ENCODE measurements at regions not wholly inside any gene's neighbourhood (a gene's known extent, or its start where the extent isn't known, plus 50 kb on each side); places are given as distances from the start of the nearest gene placed in this dataset.

DNA sequence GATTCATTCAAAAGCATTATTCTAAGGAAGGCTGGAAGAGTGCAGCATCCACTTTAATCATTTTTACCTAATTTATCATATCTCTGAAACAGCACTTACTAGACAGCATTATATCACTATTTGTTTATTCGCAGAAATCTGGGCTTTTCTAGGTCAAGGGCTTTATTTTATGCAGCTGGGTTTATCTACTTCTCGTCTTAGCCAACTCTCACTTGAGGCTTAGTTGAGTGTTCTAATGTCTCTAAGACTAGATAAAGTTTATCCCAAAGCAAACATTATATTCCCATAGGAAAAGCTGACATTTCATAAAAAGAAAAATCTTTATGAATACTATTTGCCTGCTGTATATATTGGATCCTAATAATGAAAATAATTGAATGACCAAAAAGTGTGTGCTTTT is 720.8 kb upstream of the FLRT2 start:
- TF ChIP-seq POLR2A (IDR thresholded peaks at IDR 0.05; ENCODE audit: low read length) (no peak), GATA1 (IDR thresholded peaks at IDR 0.05; ENCODE audit: low read depth, low read length) (no peak)
- DNase-seq: no peak

DNA sequence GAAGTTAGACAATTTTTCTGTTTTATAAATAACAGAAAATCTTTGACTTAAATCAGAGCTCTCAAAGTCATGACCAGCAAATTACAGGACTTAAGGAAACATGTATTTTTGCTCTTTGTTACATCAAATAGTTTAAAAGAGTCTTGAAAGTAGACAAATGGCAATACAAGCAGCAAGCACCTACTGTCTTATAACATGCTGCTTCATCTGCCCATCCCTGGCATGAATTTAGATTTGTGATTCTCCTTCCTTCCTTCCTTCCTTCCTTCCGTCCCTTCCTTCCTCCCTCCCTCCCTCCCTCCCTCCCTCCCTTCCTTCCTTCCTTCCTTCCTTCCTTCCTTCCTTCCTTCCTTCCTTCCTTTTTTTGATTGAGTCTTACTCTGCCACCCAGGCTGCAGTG is 715.6 kb upstream of the FLRT2 start:
- TF ChIP-seq POLR2A (IDR thresholded peaks at IDR 0.05; ENCODE audit: low read length): no peak
- no peak for TF ChIP-seq GATA1 (IDR thresholded peaks at IDR 0.05; ENCODE audit: low read depth, low read length)
- no peak for DNase-seq

DNA sequence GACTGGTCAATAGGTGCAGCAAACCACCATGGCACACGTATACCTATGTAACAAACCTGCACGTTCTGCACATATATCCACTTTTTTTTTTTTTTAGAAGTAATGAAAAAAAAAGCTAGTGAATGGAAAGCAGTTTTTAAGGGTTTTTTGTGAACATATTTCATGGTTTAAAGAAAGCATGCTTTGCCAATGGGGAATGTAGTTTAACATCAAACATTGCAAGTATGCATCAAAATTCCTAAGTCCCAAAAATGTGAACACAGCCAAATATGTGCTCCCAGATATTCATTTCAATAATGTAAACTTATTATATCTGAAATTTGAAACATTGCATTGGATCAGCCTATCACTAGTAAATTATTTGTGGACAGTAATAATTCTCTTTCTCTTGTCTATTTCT is 710.4 kb upstream of the FLRT2 start:
- no peak for DNase-seq
- TF ChIP-seq POLR2A (IDR thresholded peaks at IDR 0.05; ENCODE audit: low read length): no peak
- TF ChIP-seq GATA1 (IDR thresholded peaks at IDR 0.05; ENCODE audit: low read depth, low read length): no peak

DNA sequence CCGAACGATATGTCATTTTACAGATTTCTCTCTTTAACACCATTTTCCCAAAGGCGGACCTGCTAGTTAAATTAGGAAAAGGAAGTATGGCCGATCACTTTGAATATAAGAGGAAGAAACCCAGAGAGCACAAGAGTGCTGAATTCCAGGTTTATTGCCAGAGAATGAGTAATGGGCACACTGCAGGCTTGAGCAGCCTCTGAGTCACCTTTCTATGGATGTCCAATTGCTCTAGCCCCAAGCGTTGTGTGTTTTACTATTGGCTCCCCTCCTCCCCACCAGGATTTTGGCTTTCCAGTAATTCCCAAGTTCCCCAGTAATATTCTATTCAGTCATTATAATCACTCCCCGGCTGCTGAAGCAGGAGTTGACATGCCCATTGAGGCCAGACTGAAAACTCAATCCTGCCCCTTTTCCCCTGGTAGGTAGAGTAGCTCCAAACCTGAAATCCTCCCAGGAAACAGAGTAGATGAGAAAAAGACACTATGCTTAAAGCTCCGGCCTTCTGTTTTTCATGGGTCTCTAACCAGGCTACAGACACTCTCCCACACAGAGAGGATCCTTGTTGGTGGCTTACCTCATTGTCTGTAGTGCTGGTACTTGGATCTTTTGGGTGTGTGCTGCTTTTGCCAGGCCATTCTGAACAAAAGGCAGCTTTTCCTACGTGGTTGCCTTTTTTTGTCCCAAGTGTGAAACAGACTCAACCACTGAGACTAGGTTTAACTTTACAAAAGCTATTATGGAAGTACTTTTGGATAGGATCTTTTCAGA is 704.3 kb upstream of the FLRT2 start:
- no peak for DNase-seq
- TF ChIP-seq POLR2A (IDR thresholded peaks at IDR 0.05; ENCODE audit: low read length) (no peak), GATA1 (IDR thresholded peaks at IDR 0.05; ENCODE audit: low read depth, low read length) (no peak)

DNA sequence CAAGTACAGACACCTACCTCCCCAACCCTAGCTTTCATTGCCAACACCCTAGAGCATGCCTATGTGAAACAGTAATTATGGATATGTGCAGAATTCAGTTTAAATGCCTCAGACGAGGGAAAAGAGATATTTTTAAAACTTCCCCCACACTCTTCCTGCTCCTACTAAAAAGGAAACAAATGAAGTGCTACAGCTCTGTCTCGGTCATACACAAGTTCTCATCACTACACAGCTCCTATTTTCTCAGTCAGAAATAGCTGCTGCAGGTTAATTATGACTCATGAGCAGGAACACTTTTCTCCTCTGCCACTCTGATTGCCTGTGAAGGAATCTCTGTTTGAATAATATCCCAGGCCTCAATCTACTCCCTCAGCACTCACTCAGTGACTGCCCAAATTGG is 703.6 kb upstream of the FLRT2 start:
- DNase-seq: no peak
- TF ChIP-seq GATA1 (IDR thresholded peaks at IDR 0.05; ENCODE audit: low read depth, low read length): no peak
- TF ChIP-seq POLR2A (IDR thresholded peaks at IDR 0.05; ENCODE audit: low read length): no peak

DNA sequence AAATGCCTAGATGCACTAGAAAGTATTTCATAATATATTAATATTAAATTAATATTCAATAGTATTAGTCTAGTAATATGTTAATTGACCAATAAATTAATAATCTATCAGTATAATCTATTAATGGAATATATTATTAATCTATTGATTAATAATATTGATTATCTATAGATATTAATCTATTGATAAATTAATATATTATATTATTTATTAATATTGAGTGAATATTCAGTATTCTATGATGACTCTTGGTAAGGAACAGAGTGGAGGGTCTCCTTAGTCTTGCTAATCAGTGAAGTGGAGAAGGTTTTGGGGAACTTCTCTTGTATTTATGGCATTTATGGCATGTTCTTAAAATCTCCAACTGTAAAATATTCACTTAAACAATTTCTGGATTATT is 679.3 kb upstream of the FLRT2 start:
- TF ChIP-seq GATA1 (IDR thresholded peaks at IDR 0.05; ENCODE audit: low read depth, low read length) (no peak), POLR2A (IDR thresholded peaks at IDR 0.05; ENCODE audit: low read length) (no peak)
- no peak for DNase-seq

DNA sequence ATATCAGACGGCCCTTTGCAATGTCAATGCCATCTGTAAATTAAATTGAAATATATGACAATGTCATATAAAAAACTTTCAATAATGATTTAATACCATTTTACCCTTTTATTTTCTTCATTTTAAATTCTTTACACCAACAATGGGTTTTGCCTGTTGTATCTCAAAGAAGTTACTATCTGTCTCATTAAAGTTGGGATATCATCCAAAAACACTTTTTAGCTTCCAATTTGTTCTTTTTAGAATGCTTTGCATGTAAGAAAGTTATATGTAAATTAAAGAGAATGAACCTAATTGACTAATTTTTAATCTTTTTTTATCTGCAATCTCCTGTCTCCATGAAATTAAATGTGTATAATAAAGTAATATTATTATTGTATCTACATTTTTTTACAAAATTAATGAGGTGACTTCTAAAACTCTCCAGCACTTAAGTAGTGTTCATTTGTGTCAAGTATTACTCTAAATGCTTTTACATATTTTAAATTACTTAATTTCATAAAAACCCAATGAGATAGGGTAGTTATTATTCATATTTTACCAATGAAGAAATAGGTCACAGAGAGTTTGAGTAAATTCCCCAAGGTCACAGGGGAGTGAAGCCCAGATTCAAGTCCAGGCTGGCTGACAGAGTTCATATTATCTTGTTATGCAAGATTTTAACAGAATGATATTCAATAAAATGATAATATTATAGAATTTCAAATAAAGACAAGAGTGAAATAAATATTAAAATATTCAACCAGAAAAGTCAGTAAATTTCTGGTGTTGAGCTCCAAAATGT is 673.0 kb upstream of the FLRT2 start:
- DNase-seq: no peak

DNA sequence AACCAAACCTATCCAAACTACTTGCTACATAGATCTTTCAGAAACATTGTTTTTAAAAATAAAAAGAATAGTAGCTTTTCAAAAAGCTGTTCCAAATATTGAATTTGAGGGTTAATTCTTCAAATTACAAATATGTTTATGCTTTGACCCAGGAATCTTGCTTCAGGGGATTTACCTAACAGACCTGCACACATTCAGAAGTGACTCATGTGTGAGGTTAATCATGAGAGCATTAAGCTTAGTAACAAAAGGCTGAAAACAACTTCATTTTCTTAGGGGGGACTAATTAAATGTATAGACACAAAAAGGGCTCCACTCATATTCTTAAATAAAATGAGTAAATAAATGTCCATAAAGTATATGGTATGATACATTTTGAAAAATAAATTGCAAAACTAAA is 672.4 kb upstream of the FLRT2 start:
- TF ChIP-seq POLR2A (IDR thresholded peaks at IDR 0.05; ENCODE audit: low read length): no peak
- TF ChIP-seq GATA1 (IDR thresholded peaks at IDR 0.05; ENCODE audit: low read depth, low read length): no peak
- DNase-seq: no peak

More for the DNA sequence above, 673.0 kb upstream of the FLRT2 start:
- TF ChIP-seq POLR2A (IDR thresholded peaks at IDR 0.05; ENCODE audit: low read length) (no peak), GATA1 (IDR thresholded peaks at IDR 0.05; ENCODE audit: low read depth, low read length) (no peak)

DNA sequence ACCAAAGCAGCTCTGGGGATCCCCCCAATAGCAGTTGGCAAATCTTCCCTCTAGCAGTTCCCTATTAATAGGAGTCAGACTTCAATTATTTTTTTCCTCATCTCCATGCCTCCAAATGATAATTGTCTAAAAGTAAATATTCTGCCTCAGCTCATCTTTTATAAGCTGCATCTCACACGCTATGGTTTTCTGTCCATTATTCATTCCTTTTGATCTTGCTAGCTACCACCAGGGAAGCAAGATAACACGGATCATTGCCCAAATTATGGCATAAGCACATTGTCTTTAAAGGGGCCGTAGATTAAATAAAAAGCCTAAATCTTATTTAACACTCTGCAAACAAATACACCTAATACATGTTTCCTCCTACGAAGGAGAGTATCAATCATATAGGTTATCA is 670.8 kb upstream of the FLRT2 start:
- no peak for TF ChIP-seq POLR2A (IDR thresholded peaks at IDR 0.05; ENCODE audit: low read length)
- TF ChIP-seq GATA1 (IDR thresholded peaks at IDR 0.05; ENCODE audit: low read depth, low read length): no peak
- no peak for DNase-seq

DNA sequence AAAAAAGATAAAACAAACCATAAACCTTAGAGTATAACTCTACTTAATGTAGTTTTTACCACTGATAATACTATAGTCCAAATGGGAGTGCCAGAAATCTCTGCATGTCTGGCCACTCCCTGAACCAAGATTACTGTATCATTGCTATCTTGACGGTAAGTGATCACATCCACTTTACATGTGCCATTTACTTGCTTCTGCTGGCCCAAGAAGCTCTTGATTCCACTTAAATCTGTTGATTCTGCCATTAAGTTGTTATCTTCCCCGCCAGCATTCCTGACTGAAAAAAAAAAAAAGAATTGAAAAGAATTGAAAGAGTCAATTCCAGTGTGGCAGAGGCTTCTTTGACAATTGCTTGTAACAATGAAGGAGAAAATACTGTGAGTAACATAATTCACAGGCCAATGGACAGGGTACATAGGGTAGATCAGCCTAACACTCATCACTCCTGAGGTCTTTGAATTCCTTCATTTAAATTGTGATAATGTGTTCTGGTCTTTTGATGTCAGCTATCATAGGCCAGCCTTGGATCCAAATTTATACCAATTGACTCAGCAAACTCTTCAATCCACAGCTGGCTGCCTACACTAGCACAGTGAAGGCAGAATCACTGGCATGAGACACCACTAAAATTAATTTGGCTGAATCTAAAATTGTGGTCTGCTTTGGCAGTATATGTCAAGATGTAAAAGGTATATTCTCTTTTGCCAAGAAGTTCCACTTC is 665.2 kb upstream of the FLRT2 start:
- no peak for DNase-seq
- TF ChIP-seq GATA1 (IDR thresholded peaks at IDR 0.05; ENCODE audit: low read depth, low read length) (no peak), POLR2A (IDR thresholded peaks at IDR 0.05; ENCODE audit: low read length) (no peak)

DNA sequence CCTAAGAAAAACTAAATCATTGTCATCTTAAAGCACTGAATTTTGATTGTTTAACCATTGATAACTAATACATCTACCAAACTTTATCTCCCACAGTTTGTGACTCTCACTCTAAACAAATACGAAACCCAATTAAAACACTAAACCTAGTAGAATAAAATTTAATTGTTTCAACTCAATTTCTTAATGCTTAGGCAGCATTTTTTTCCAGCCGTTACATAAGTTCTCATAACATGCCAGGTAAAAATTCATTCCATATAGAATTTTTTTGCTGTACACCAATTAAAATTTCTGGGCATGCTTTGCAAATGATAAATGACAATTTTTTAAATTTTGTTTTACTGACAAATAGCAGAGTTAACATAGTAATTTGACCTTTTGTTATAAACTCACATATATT is 658.2 kb upstream of the FLRT2 start:
- DNase-seq: no peak
- TF ChIP-seq POLR2A (IDR thresholded peaks at IDR 0.05; ENCODE audit: low read length) (no peak), GATA1 (IDR thresholded peaks at IDR 0.05; ENCODE audit: low read depth, low read length) (no peak)

DNA sequence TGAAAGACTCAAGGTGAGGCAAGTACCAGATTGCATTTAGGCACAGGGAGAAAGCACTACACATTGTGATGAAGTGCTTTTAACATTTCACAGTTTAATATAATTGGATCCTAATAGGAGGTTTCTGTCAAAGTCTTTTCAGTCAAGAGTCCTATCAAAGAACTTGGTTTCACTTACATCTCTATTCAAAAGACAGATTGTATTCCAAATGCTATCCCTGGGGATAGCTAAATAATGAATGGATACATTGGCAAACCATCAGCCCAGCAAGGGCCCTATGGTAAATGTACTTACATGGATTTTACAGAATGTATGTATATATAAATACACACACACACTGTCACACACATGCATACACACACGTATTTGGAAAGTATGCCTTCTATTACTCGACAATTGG is 655.5 kb upstream of the FLRT2 start:
- DNase-seq: no peak
- no peak for TF ChIP-seq POLR2A (IDR thresholded peaks at IDR 0.05; ENCODE audit: low read length)
- TF ChIP-seq GATA1 (IDR thresholded peaks at IDR 0.05; ENCODE audit: low read depth, low read length): no peak

DNA sequence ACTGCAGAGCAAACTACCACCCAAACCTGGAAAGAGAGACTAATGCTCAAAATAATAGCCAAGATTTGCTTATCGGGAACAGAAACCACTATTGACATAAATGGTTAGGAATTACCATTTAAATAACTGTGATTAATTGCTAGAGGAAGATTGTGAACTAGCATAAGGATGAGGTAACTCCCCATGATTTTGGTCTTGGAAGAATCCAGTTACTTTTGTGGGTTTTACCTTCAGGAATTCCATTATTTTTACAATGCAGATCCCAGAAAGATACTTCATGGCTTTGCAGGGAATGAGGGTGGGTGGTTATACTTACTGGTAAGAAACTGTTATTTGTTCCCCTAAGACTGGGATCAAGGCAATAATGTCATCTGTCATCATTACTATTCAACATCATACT is 652.9 kb upstream of the FLRT2 start:
- no peak for TF ChIP-seq POLR2A (IDR thresholded peaks at IDR 0.05; ENCODE audit: low read length)
- TF ChIP-seq GATA1 (IDR thresholded peaks at IDR 0.05; ENCODE audit: low read depth, low read length): no peak
- no peak for DNase-seq

DNA sequence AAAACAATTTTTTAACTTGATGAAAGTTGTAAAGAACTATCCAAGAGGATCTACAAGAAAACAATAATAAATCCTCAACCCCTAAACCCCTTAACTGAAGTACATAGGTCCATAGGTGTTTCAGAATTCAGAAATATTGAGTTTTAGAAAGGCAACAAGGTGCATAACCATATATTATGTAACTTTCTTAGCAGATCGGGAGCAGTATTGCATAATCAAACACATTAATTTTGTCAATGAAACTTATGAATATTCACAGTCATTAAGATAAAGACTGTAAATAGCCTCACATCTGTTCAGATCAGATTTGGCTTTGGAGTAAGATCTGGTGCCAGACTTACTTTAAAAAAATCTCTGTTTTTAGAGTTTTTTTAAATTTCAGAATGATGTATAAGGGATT is 647.1 kb upstream of the FLRT2 start:
- TF ChIP-seq GATA1 (IDR thresholded peaks at IDR 0.05; ENCODE audit: low read depth, low read length): no peak
- no peak for TF ChIP-seq POLR2A (IDR thresholded peaks at IDR 0.05; ENCODE audit: low read length)
- DNase-seq: no peak

Measured in erythroblast (primary cell).